ENCODE measurements at regions not wholly inside any gene's neighbourhood (a gene's known extent, or its start where the extent isn't known, plus 50 kb on each side); places are given as distances from the start of the nearest gene placed in this dataset.
"Not testable (repeated sequence)": the region's sequence is repeated elsewhere in the genome, so short reads cannot be mapped to it uniquely, and the experiment has no call there.

- no peak for DNase-seq
These were observed 166.9 kb upstream of the FBXL7 start for GRCh38 chr5:15333091-15333490.

GRCh38 chr5:15326932-15327331, 173.0 kb upstream of the FBXL7 start:
- DNase-seq = no peak

GRCh38 chr5:15326471-15326870, 173.5 kb upstream of the FBXL7 start:
- DNase-seq = no peak

GRCh38 chr5:15322421-15322820, 177.6 kb upstream of the FBXL7 start:
- DNase-seq = no peak

- DNase-seq = no peak
These were observed 178.2 kb upstream of the FBXL7 start for GRCh38 chr5:15321776-15322175.

- no peak for DNase-seq
These were observed 179.1 kb upstream of the FBXL7 start for GRCh38 chr5:15320871-15321270.

- no peak for DNase-seq
These were observed 194.8 kb upstream of the FBXL7 start for GRCh38 chr5:15304914-15305834.

- DNase-seq = no peak
These were observed 195.8 kb upstream of the FBXL7 start for GRCh38 chr5:15304066-15304731.

GRCh38 chr5:15300141-15300540, 199.8 kb upstream of the FBXL7 start:
- no peak for DNase-seq

- no peak for DNase-seq
These were observed 209.0 kb upstream of the FBXL7 start for GRCh38 chr5:15290953-15291352.

- DNase-seq = no peak
These were observed 213.3 kb upstream of the FBXL7 start for GRCh38 chr5:15286650-15287049.

- DNase-seq = no peak
These were observed 213.9 kb upstream of the FBXL7 start for GRCh38 chr5:15285901-15286583.

GRCh38 chr5:15284706-15285105, 215.3 kb upstream of the FBXL7 start:
- DNase-seq = no peak

- no peak for DNase-seq
These were observed 216.9 kb upstream of the FBXL7 start for GRCh38 chr5:15283076-15283475.

- DNase-seq = peak; percentile 17
These were observed 217.4 kb upstream of the FBXL7 start for GRCh38 chr5:15282611-15283010.

- DNase-seq = not testable (repeated sequence)
These were observed 228.4 kb upstream of the FBXL7 start for GRCh38 chr5:15271596-15271995.

GRCh38 chr5:15267966-15268365, 232.0 kb upstream of the FBXL7 start:
- no peak for DNase-seq

- no peak for DNase-seq
These were observed 233.1 kb upstream of the FBXL7 start for GRCh38 chr5:15266841-15267240.

GRCh38 chr5:15266229-15266628, 233.8 kb upstream of the FBXL7 start:
- no peak for DNase-seq

- no peak for DNase-seq
These were observed 236.0 kb upstream of the FBXL7 start for GRCh38 chr5:15263942-15264341.

- DNase-seq = no peak
These were observed 236.6 kb upstream of the FBXL7 start for GRCh38 chr5:15263406-15263805.

- DNase-seq = no peak
These were observed 238.5 kb upstream of the FBXL7 start for GRCh38 chr5:15261269-15261995.
